Parathyroid adenoma (tissue), 2 donors: ENCODE measurements at regions not wholly inside any gene's neighbourhood (a gene's known extent, or its start where the extent isn't known, plus 50 kb on each side); places are given as distances from the start of the nearest gene placed in this dataset.

Source experiments
- H2AFZ ChIP-seq: fragments of 300-600 bp; sonication (generic); one replicate; pipeline ENCODE4 v1.7.0; 2017; ENCODE audit warnings: antibody characterized with exemption, mild to moderate bottlenecking
- H3K27ac ChIP-seq: fragments of 300-600 bp; sonication (generic); one replicate; pipeline ENCODE4 v1.7.0; 2017
- H3K27me3 ChIP-seq: fragments of 300-600 bp; sonication (generic); one replicate; pipeline ENCODE4 v1.7.0; 2017; ENCODE audit warnings: low read length; ENCODE audit not compliant: control insufficient read depth, insufficient read depth
- H3K36me3 ChIP-seq: fragments of 300-600 bp; sonication (generic); one replicate; pipeline ENCODE4 v1.7.0; 2017; ENCODE audit warnings: low read length; ENCODE audit not compliant: control insufficient read depth, insufficient read depth
- H3K4me1 ChIP-seq: fragments of 300-600 bp; sonication (generic); one replicate; pipeline ENCODE4 v1.7.0; 2017; ENCODE audit warnings: control low read depth
- H3K4me2 ChIP-seq: fragments of 300-600 bp; sonication (generic); one replicate; pipeline ENCODE4 v1.7.0; 2017; ENCODE audit warnings: low read length
- H3K4me3 ChIP-seq: fragments of 300-600 bp; sonication (generic); one replicate; pipeline ENCODE4 v1.7.0; 2017; ENCODE audit warnings: low read depth, low read length
- H3K79me2 ChIP-seq: fragments of 300-600 bp; sonication (generic); one replicate; pipeline ENCODE4 v1.7.0; 2017; ENCODE audit warnings: control low read depth
- H3K9ac ChIP-seq: fragments of 300-600 bp; sonication (generic); one replicate; pipeline ENCODE4 v1.7.0; 2017; ENCODE audit warnings: mild to moderate bottlenecking
- H3K9me3 ChIP-seq: fragments of 300-600 bp; sonication (generic); one replicate; pipeline ENCODE4 v1.7.0; 2017; ENCODE audit warnings: low read length; ENCODE audit not compliant: control insufficient read depth
- TF ChIP-seq, protein P1 (sequence below): fragments of 300-600 bp; sonication (generic); IDR thresholded peaks from one replicate; pipeline ENCODE4 v1.7.0; 2017; ENCODE audit warnings: antibody characterized with exemption, mild to moderate bottlenecking
- donor health status: primary hyperparathyroidism.

GRCh38 chr14:38063711-38064320 lies 143.9 kb upstream of the SSTR1 start:
- no peaks in the 10 kb centered on the region for H3K4me1 ChIP-seq
- H3K27ac ChIP-seq = no peak overlapping the region
- TF ChIP-seq, protein P1, sequence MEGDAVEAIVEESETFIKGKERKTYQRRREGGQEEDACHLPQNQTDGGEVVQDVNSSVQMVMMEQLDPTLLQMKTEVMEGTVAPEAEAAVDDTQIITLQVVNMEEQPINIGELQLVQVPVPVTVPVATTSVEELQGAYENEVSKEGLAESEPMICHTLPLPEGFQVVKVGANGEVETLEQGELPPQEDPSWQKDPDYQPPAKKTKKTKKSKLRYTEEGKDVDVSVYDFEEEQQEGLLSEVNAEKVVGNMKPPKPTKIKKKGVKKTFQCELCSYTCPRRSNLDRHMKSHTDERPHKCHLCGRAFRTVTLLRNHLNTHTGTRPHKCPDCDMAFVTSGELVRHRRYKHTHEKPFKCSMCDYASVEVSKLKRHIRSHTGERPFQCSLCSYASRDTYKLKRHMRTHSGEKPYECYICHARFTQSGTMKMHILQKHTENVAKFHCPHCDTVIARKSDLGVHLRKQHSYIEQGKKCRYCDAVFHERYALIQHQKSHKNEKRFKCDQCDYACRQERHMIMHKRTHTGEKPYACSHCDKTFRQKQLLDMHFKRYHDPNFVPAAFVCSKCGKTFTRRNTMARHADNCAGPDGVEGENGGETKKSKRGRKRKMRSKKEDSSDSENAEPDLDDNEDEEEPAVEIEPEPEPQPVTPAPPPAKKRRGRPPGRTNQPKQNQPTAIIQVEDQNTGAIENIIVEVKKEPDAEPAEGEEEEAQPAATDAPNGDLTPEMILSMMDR = no peak
- H3K36me3 ChIP-seq = no peaks in the 10 kb centered on the region
- H3K9me3 ChIP-seq = no peaks in the 10 kb centered on the region
- H3K27me3 ChIP-seq = no peaks in the 10 kb centered on the region
- H3K4me3 ChIP-seq = no peak overlapping the region
- H3K4me2 ChIP-seq = no peak overlapping the region
- H2AFZ ChIP-seq = no peak overlapping the region
- H3K9ac ChIP-seq = no peak overlapping the region
- H3K79me2 ChIP-seq = no peaks in the 10 kb centered on the region

DNA sequence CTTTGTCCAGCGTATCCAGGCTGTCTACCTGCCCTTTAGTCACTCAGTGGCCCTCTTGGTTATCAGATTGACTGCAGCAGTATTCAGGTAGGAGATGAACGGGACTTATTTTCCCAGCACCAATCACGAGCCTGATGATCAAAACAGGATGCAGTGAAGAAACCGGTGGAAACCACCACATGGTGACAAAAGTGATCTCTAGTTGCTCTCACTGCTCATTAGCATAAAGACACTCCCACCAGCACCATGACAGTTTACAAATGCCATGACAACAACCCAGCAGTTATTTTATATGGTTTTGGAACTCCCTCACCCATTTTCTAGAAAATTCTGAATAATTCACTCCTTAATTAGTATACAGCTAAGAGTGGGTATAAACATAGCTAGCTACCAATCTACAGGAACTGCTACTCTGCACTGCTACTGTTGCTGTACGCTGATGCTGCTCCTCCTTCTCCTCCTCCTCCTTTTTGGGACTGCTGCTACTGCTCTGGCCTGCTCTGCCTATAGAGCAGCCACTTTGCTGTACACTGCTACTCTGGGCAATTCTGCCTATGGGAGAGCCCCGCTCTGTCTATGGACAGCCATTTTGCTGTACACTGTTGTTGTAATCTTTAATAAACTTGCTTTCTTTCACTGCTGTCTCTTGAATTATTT lies 142.5 kb upstream of the SSTR1 start:
- H3K79me2 ChIP-seq = no peaks in the 10 kb centered on the region
- no peak overlapping the region for H2AFZ ChIP-seq
- H3K27me3 ChIP-seq = no peaks in the 10 kb centered on the region
- H3K4me2 ChIP-seq = no peak overlapping the region
- no peak overlapping the region for H3K9ac ChIP-seq
- no peaks in the 10 kb centered on the region for H3K9me3 ChIP-seq
- no peaks in the 10 kb centered on the region for H3K36me3 ChIP-seq
- TF ChIP-seq, protein P1 = no peak
- no peak overlapping the region for H3K27ac ChIP-seq
- no peaks in the 10 kb centered on the region for H3K4me1 ChIP-seq
- H3K4me3 ChIP-seq = no peak overlapping the region

GRCh38 chr14:38070061-38070588 lies 137.6 kb upstream of the SSTR1 start:
- no peaks in the 10 kb centered on the region for H3K9me3 ChIP-seq
- no peak overlapping the region for H3K4me3 ChIP-seq
- H3K27me3 ChIP-seq = no peaks in the 10 kb centered on the region
- H3K36me3 ChIP-seq = no peaks in the 10 kb centered on the region
- no peaks in the 10 kb centered on the region for H3K4me1 ChIP-seq
- no peak overlapping the region for H2AFZ ChIP-seq
- TF ChIP-seq, protein P1 = no peak
- H3K79me2 ChIP-seq = no peaks in the 10 kb centered on the region
- no peak overlapping the region for H3K27ac ChIP-seq
- no peak overlapping the region for H3K4me2 ChIP-seq
- H3K9ac ChIP-seq = no peak overlapping the region

- no peaks in the 10 kb centered on the region for H3K27me3 ChIP-seq
- H3K4me1 ChIP-seq = no peaks in the 10 kb centered on the region
- no peak overlapping the region for H3K4me2 ChIP-seq
- no peaks in the 10 kb centered on the region for H3K36me3 ChIP-seq
- no peak overlapping the region for H3K4me3 ChIP-seq
- H3K9me3 ChIP-seq = no peaks in the 10 kb centered on the region
- H3K79me2 ChIP-seq = no peaks in the 10 kb centered on the region
- TF ChIP-seq, protein P1 = no peak
- no peak overlapping the region for H3K9ac ChIP-seq
- H3K27ac ChIP-seq = no peak overlapping the region
- H2AFZ ChIP-seq = no peak overlapping the region
Observed at GRCh38 chr14:38073641-38074040, 134.1 kb upstream of the SSTR1 start.
